ENCODE measurements at regions not wholly inside any gene's neighbourhood (a gene's known extent, or its start where the extent isn't known, plus 50 kb on each side); places are given as distances from the start of the nearest gene placed in this dataset.

DNA sequence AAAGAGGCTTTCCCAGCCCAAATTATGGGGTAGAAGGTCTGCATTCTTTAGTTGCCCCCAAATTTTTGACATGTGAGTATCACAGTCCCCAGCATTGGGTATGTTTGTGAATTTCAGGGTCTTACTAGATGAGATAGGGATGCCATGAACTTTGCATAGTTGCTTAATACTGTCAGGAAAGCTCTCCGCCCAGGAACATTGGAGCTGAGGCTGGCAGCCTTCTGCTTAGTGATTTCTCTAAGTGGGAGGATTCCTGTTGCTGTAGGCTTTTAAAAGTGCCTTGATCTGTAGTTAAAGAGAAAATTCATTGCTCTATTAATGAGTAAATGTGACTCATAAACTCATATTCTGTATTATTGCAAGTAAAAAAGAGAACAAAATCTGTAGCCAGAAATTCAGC, 206.9 kb downstream of the CAVIN4 start (continued):
- TF ChIP-seq ZSCAN29 (IDR thresholded peaks at IDR 0.05): no peak
- no peak for TF ChIP-seq IRF5 (IDR thresholded peaks at IDR 0.05; ENCODE audit: borderline replicate concordance)
- TF ChIP-seq EZH2 (IDR thresholded peaks at IDR 0.05; ENCODE audit: borderline replicate concordance, control insufficient read depth, low read depth, low read length): no peak
- TF ChIP-seq EP300 (IDR thresholded peaks at IDR 0.05; ENCODE audit: borderline replicate concordance in 1 of 2, control insufficient read depth in 1 of 2, low read depth in 2 of 2, low read length in 2 of 2): no peak
- no peak for TF ChIP-seq WRNIP1 (IDR thresholded peaks at IDR 0.05; ENCODE audit: borderline replicate concordance, low read depth, low read length)

DNA sequence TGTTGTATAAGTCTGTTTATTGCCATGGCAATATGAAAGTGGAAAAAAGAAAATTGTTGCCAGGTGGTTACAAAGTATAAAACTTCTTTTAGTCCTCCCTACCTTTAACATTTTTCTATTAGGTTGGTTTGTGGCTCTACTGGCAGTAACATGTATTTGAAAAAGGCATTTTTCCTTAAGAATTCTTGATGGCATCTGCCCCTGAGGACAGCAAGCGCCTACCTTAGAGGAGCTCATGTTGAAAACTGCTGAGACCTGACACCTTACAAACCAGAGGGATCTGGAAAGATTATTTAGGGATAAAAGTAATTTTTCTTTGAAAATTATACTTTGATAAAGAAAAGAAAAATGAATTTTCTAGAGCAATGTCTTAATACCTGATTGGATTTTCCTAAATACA, 208.1 kb downstream of the CAVIN4 start:
- no peaks in the 10 kb centered on the region for H3K79me2 ChIP-seq (ENCODE audit: control insufficient read depth, insufficient read depth, low read length)
- no peak overlapping the region for H3K9ac ChIP-seq (ENCODE audit: control insufficient read depth, insufficient read depth, low read length)
- no peak overlapping the region for H3K4me3 ChIP-seq
- H3K27ac ChIP-seq (ENCODE audit: control insufficient read depth, insufficient read depth): no peak overlapping the region
- ChIA-PET CTCF (no interaction called here), RAD21 (ENCODE audit: unreplicated experiment) (no interaction called here), POLR2A (no interaction called here), SMC1A (ENCODE audit: uncharacterized antibody, unreplicated experiment) (no interaction called here)
- H4K20me1 ChIP-seq (ENCODE audit: control insufficient read depth, insufficient read depth): no peaks in the 10 kb centered on the region
- BruUV-seq (replicated peaks): no TSS peak
- DNase-seq (ENCODE audit: low read depth, low spot score): no peak
- intact Hi-C loops (cut with micrococcal nuclease; ENCODE audit: unreplicated experiment): no loop called here
- H2AFZ ChIP-seq (ENCODE audit: control insufficient read depth, low read depth, low read length): no peak overlapping the region
- no peak for TF ChIP-seq IKZF1 (conservative IDR thresholded peaks at IDR 0.05)
- TF ChIP-seq, protein P1, sequence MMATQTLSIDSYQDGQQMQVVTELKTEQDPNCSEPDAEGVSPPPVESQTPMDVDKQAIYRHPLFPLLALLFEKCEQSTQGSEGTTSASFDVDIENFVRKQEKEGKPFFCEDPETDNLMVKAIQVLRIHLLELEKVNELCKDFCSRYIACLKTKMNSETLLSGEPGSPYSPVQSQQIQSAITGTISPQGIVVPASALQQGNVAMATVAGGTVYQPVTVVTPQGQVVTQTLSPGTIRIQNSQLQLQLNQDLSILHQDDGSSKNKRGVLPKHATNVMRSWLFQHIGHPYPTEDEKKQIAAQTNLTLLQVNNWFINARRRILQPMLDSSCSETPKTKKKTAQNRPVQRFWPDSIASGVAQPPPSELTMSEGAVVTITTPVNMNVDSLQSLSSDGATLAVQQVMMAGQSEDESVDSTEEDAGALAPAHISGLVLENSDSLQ (IDR thresholded peaks at IDR 0.05): no peak
- no peak for TF ChIP-seq DPF2 (IDR thresholded peaks at IDR 0.05)
- no peak for TF ChIP-seq LARP7 (IDR thresholded peaks at IDR 0.05)
- no peak for TF ChIP-seq RB1 (IDR thresholded peaks at IDR 0.05; ENCODE audit: borderline replicate concordance)
- TF ChIP-seq CREB1 (IDR thresholded peaks at IDR 0.05; ENCODE audit: low read depth): no peak
- TF ChIP-seq TARDBP (IDR thresholded peaks at IDR 0.05; ENCODE audit: borderline replicate concordance): no peak
- TF ChIP-seq KDM1A (IDR thresholded peaks at IDR 0.05; ENCODE audit: borderline replicate concordance): no peak
- TF ChIP-seq TCF7 (IDR thresholded peaks at IDR 0.05; ENCODE audit: borderline replicate concordance): no peak
- no peak for TF ChIP-seq SUZ12 (IDR thresholded peaks at IDR 0.05; ENCODE audit: unreplicated experiment)
- no peak for TF ChIP-seq NR2C1 (IDR thresholded peaks at IDR 0.05)
- no peak for TF ChIP-seq CEBPB (IDR thresholded peaks at IDR 0.05; ENCODE audit: borderline replicate concordance in 1 of 2, low read depth in 2 of 2, low read length in 2 of 2)
- TF ChIP-seq, protein P2, sequence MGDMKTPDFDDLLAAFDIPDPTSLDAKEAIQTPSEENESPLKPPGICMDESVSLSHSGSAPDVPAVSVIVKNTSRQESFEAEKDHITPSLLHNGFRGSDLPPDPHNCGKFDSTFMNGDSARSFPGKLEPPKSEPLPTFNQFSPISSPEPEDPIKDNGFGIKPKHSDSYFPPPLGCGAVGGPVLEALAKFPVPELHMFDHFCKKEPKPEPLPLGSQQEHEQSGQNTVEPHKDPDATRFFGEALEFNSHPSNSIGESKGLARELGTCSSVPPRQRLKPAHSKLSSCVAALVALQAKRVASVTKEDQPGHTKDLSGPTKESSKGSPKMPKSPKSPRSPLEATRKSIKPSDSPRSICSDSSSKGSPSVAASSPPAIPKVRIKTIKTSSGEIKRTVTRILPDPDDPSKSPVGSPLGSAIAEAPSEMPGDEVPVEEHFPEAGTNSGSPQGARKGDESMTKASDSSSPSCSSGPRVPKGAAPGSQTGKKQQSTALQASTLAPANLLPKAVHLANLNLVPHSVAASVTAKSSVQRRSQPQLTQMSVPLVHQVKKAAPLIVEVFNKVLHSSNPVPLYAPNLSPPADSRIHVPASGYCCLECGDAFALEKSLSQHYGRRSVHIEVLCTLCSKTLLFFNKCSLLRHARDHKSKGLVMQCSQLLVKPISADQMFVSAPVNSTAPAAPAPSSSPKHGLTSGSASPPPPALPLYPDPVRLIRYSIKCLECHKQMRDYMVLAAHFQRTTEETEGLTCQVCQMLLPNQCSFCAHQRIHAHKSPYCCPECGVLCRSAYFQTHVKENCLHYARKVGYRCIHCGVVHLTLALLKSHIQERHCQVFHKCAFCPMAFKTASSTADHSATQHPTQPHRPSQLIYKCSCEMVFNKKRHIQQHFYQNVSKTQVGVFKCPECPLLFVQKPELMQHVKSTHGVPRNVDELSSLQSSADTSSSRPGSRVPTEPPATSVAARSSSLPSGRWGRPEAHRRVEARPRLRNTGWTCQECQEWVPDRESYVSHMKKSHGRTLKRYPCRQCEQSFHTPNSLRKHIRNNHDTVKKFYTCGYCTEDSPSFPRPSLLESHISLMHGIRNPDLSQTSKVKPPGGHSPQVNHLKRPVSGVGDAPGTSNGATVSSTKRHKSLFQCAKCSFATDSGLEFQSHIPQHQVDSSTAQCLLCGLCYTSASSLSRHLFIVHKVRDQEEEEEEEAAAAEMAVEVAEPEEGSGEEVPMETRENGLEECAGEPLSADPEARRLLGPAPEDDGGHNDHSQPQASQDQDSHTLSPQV (IDR thresholded peaks at IDR 0.05): no peak
- no peak for ATAC-seq
- no peaks in the 10 kb centered on the region for H3K27me3 ChIP-seq (replicated peaks in 1 of 2; ENCODE audit: control insufficient read depth in 2 of 2, insufficient read depth in 2 of 2, low read length in 1 of 2)
- H3K4me1 ChIP-seq (ENCODE audit: control insufficient read depth, insufficient read depth, low read length): no peaks in the 10 kb centered on the region
- in situ Hi-C loops (cut with MboI): no loop called here
- no peaks in the 10 kb centered on the region for H3K36me3 ChIP-seq (ENCODE audit: control insufficient read depth in 2 of 2, insufficient read depth in 2 of 2, low read length in 1 of 2)
- 4% methylated on average over 1 of the region's 1 CpG for WGBS (ENCODE audit: insufficient coverage, insufficient replicate concordance, low lambda C conversion rate, missing lambda C conversion rate)
- no peak for FAIRE-seq
- no peak overlapping the region for H3K4me2 ChIP-seq (ENCODE audit: control insufficient read depth, insufficient read depth)
- no peaks in the 10 kb centered on the region for H3K9me3 ChIP-seq (replicated peaks; ENCODE audit: control insufficient read depth, insufficient read depth, low read length)
